AG04449 (cell line): ENCODE measurements at regions not wholly inside any gene's neighbourhood (a gene's known extent, or its start where the extent isn't known, plus 50 kb on each side); places are given as distances from the start of the nearest gene placed in this dataset.
"Not testable (repeated sequence)": the region's sequence is repeated elsewhere in the genome, so short reads cannot be mapped to it uniquely, and the experiment has no call there.

Experiments
- CTCF ChIA-PET: fragments of 350-600 bp; formaldehyde crosslinking; extraction: SDS; loops from one replicate; lab custom pipeline; 2021; ENCODE audit warnings: antibody characterized with exemption; lab: Yijun Ruan, JAX
- POLR2A ChIA-PET: fragments of 400-600, 350-600 bp; formaldehyde crosslinking; extraction: SDS; loops from one replicate; lab custom pipeline; 2020; ENCODE audit warnings: antibody characterized with exemption, inconsistent platforms; lab: Yijun Ruan, JAX
- DNase-seq: peaks from one replicate; pipeline ENCODE4 v3.0.0-alpha.2; 2010; ENCODE audit warnings: low read depth, low spot score
- H3K4me3 ChIP-seq: 2 replicates; pipeline ENCODE4 v1.5.1; 2011; ENCODE audit warnings: low read depth, mild to moderate bottlenecking, control low read depth, low read length
- CTCF ChIP-seq: IDR thresholded peaks from one replicate; pipeline ENCODE4 v1.5.1; 2011; ENCODE audit warnings: mild to moderate bottlenecking, moderate library complexity, low read length, control low read depth, inconsistent platforms; ENCODE audit not compliant: insufficient read depth; ENCODE audit errors: missing control alignments

- no peak for TF ChIP-seq CTCF
- DNase-seq: no peak
- H3K4me3 ChIP-seq: no peak overlapping the region
- POLR2A ChIA-PET: no interaction called here
- CTCF ChIA-PET: interaction anchor here (0.8 to 1.0 kb wide), 3 partner anchors 60 to 306 kb away, joined by 3 read pairs; no protein-coding TSS in a partner anchor
Observed at GRCh38 chr1:109837852-109838570, 72.6 kb upstream of the CSF1 start.

- CTCF ChIA-PET: interaction anchor here (1.0 to 1.7 kb wide), 2 partner anchors 11 to 62 kb away, joined by 4 read pairs; no protein-coding TSS in a partner anchor
- DNase-seq, POLR2A ChIA-PET, H3K4me3 ChIP-seq: not testable (repeated sequence)
Observed at GRCh38 chr1:109835645-109836044, 71.9 kb upstream of the EPS8L3 start.

- no peak for TF ChIP-seq CTCF
- POLR2A ChIA-PET: no interaction called here
- H3K4me3 ChIP-seq: no peak overlapping the region
- CTCF ChIA-PET: interaction anchor here (1.0 to 2.1 kb wide), 3 partner anchors 11 to 61 kb away, joined by 4 to 8 read pairs (median 4); no protein-coding TSS in a partner anchor
- DNase-seq: no peak
Observed at GRCh38 chr1:109834951-109835350, 71.2 kb upstream of the EPS8L3 start.

- ChIA-PET POLR2A (no interaction called here), CTCF (interaction anchor here (2.1 kb wide), 1 partner anchor 17 kb away, joined by 8 read pairs; no protein-coding TSS in a partner anchor)
- no peak overlapping the region for H3K4me3 ChIP-seq
- no peak for DNase-seq
- no peak for TF ChIP-seq CTCF
Observed at GRCh38 chr1:109832945-109833344, 69.2 kb upstream of the EPS8L3 start.

GRCh38 chr1:109828756-109829505, 65.2 kb upstream of the EPS8L3 start:
- TF ChIP-seq CTCF: no peak
- DNase-seq: no peak
- ChIA-PET CTCF (no interaction called here), POLR2A (no interaction called here)
- no peak overlapping the region for H3K4me3 ChIP-seq

- H3K4me3 ChIP-seq: no peak overlapping the region
- DNase-seq: no peak
- no peak for TF ChIP-seq CTCF
- POLR2A ChIA-PET: no interaction called here
- CTCF ChIA-PET: no interaction called here
Observed at GRCh38 chr1:109827986-109828385, 64.3 kb upstream of the EPS8L3 start.
